ENCODE measurements at regions not wholly inside any gene's neighbourhood (a gene's known extent, or its start where the extent isn't known, plus 50 kb on each side); places are given as distances from the start of the nearest gene placed in this dataset.
"Not testable (repeated sequence)": the region's sequence is repeated elsewhere in the genome, so short reads cannot be mapped to it uniquely, and the experiment has no call there.

- no peaks in the 10 kb centered on the region for H3K4me1 ChIP-seq (ENCODE audit: insufficient read depth)
- no peaks in the 10 kb centered on the region for H3K36me3 ChIP-seq (ENCODE audit: insufficient read depth)
- DNase-seq (ENCODE audit: extremely low spot score): no peak
- H3K4me3 ChIP-seq (ENCODE audit: low read depth, low read length): no peak overlapping the region
- WGBS: 76% methylated on average over 19 of the region's 19 CpGs
- no peak overlapping the region for H3K27ac ChIP-seq (ENCODE audit: low read depth)
Measured at GRCh38 chr18:78793313-78794070, 186.1 kb upstream of the SALL3 start.

GRCh38 chr18:78794071-78794430 lies 185.6 kb upstream of the SALL3 start:
- no peak for DNase-seq (ENCODE audit: extremely low spot score)
- Histone ChIP-seq H3K4me3 (ENCODE audit: low read depth, low read length) (no peak overlapping the region), H3K4me1 (ENCODE audit: insufficient read depth) (no peaks in the 10 kb centered on the region), H3K27ac (ENCODE audit: low read depth) (no peak overlapping the region), H3K36me3 (ENCODE audit: insufficient read depth) (no peaks in the 10 kb centered on the region)
- 63% methylated on average over 7 of the region's 7 CpGs for WGBS

- Histone ChIP-seq H3K4me3 (ENCODE audit: low read depth, low read length) (no peak overlapping the region), H3K27ac (ENCODE audit: low read depth) (no peak overlapping the region), H3K36me3 (ENCODE audit: insufficient read depth) (no peaks in the 10 kb centered on the region), H3K4me1 (ENCODE audit: insufficient read depth) (no peaks in the 10 kb centered on the region)
- 94% methylated on average over 67 of the region's 67 CpGs for WGBS
- no peak for DNase-seq (ENCODE audit: extremely low spot score)
Measured at GRCh38 chr18:78796693-78797455, 182.7 kb upstream of the SALL3 start.

- no peaks in the 10 kb centered on the region for H3K36me3 ChIP-seq (ENCODE audit: insufficient read depth)
- no peak overlapping the region for H3K27ac ChIP-seq (ENCODE audit: low read depth)
- no peak for DNase-seq (ENCODE audit: extremely low spot score)
- 88% methylated on average over 11 of the region's 11 CpGs for WGBS
- no peak overlapping the region for H3K4me3 ChIP-seq (ENCODE audit: low read depth, low read length)
- H3K4me1 ChIP-seq (ENCODE audit: insufficient read depth): no peaks in the 10 kb centered on the region
Measured at GRCh38 chr18:78797499-78797898, 182.1 kb upstream of the SALL3 start.

GRCh38 chr18:78798402-78799175 lies 181.0 kb upstream of the SALL3 start:
- WGBS: 85% methylated on average over 29 of the region's 29 CpGs
- no peaks in the 10 kb centered on the region for H3K4me1 ChIP-seq (ENCODE audit: insufficient read depth)
- no peak for DNase-seq (ENCODE audit: extremely low spot score)

GRCh38 chr18:78799382-78800089 lies 180.1 kb upstream of the SALL3 start:
- Histone ChIP-seq H3K4me1 (ENCODE audit: insufficient read depth) (no peaks in the 10 kb centered on the region), H3K4me3 (ENCODE audit: low read depth, low read length) (no peak overlapping the region), H3K27ac (ENCODE audit: low read depth) (no peak overlapping the region), H3K36me3 (ENCODE audit: insufficient read depth) (no peaks in the 10 kb centered on the region)
- 86% methylated on average over 29 of the region's 29 CpGs for whole genome bisulfite sequencing
- no peak for DNase-seq (ENCODE audit: extremely low spot score)

More at GRCh38 chr18:78798402-78799175, 181.0 kb upstream of the SALL3 start:
- H3K4me3 ChIP-seq (ENCODE audit: low read depth, low read length): no peak overlapping the region
- no peak overlapping the region for H3K27ac ChIP-seq (ENCODE audit: low read depth)
- H3K36me3 ChIP-seq (ENCODE audit: insufficient read depth): no peaks in the 10 kb centered on the region

- not testable (repeated sequence) for H3K4me1 ChIP-seq (ENCODE audit: insufficient read depth); H3K36me3 ChIP-seq (ENCODE audit: insufficient read depth); H3K4me3 ChIP-seq (ENCODE audit: low read depth, low read length); H3K27ac ChIP-seq (ENCODE audit: low read depth); DNase-seq (ENCODE audit: extremely low spot score)
- WGBS: 80% methylated on average over 14 of the region's 14 CpGs
Measured at GRCh38 chr18:78800102-78800851, 179.3 kb upstream of the SALL3 start.

GRCh38 chr18:78801011-78801410 lies 178.6 kb upstream of the SALL3 start:
- DNase-seq (ENCODE audit: extremely low spot score): no peak
- no peak overlapping the region for H3K27ac ChIP-seq (ENCODE audit: low read depth)
- H3K4me1 ChIP-seq (ENCODE audit: insufficient read depth): no peaks in the 10 kb centered on the region
- no peaks in the 10 kb centered on the region for H3K36me3 ChIP-seq (ENCODE audit: insufficient read depth)
- WGBS: 74% methylated on average over 7 of the region's 7 CpGs
- no peak overlapping the region for H3K4me3 ChIP-seq (ENCODE audit: low read depth, low read length)

GRCh38 chr18:78803104-78803503 lies 176.5 kb upstream of the SALL3 start:
- H3K4me3 ChIP-seq (ENCODE audit: low read depth, low read length): no peak overlapping the region
- H3K36me3 ChIP-seq (ENCODE audit: insufficient read depth): no peaks in the 10 kb centered on the region
- WGBS: 91% methylated on average over 9 of the region's 9 CpGs
- no peak overlapping the region for H3K27ac ChIP-seq (ENCODE audit: low read depth)
- DNase-seq (ENCODE audit: extremely low spot score): no peak
- H3K4me1 ChIP-seq (ENCODE audit: insufficient read depth): no peaks in the 10 kb centered on the region

GRCh38 chr18:78804206-78805030 lies 175.2 kb upstream of the SALL3 start:
- H3K36me3 ChIP-seq (ENCODE audit: insufficient read depth): no peaks in the 10 kb centered on the region
- H3K4me3 ChIP-seq (ENCODE audit: low read depth, low read length): no peak overlapping the region
- DNase-seq (ENCODE audit: extremely low spot score): no peak
- H3K4me1 ChIP-seq (ENCODE audit: insufficient read depth): no peaks in the 10 kb centered on the region
- 93% methylated on average over 26 of the region's 26 CpGs for WGBS
- H3K27ac ChIP-seq (ENCODE audit: low read depth): no peak overlapping the region

GRCh38 chr18:78805840-78806239 lies 173.8 kb upstream of the SALL3 start:
- no peak overlapping the region for H3K27ac ChIP-seq (ENCODE audit: low read depth)
- no peaks in the 10 kb centered on the region for H3K4me1 ChIP-seq (ENCODE audit: insufficient read depth)
- 73% methylated on average over 8 of the region's 8 CpGs for WGBS
- H3K4me3 ChIP-seq (ENCODE audit: low read depth, low read length): no peak overlapping the region
- H3K36me3 ChIP-seq (ENCODE audit: insufficient read depth): no peaks in the 10 kb centered on the region
- no peak for DNase-seq (ENCODE audit: extremely low spot score)

GRCh38 chr18:78807668-78808067 lies 171.9 kb upstream of the SALL3 start:
- Histone ChIP-seq H3K27ac (ENCODE audit: low read depth) (no peak overlapping the region), H3K36me3 (ENCODE audit: insufficient read depth) (no peaks in the 10 kb centered on the region), H3K4me1 (ENCODE audit: insufficient read depth) (no peaks in the 10 kb centered on the region), H3K4me3 (ENCODE audit: low read depth, low read length) (no peak overlapping the region)
- DNase-seq (ENCODE audit: extremely low spot score): no peak
- 84% methylated on average over 5 of the region's 5 CpGs for WGBS
